ENCODE measurements at regions not wholly inside any gene's neighbourhood (a gene's known extent, or its start where the extent isn't known, plus 50 kb on each side); places are given as distances from the start of the nearest gene placed in this dataset.

DNA sequence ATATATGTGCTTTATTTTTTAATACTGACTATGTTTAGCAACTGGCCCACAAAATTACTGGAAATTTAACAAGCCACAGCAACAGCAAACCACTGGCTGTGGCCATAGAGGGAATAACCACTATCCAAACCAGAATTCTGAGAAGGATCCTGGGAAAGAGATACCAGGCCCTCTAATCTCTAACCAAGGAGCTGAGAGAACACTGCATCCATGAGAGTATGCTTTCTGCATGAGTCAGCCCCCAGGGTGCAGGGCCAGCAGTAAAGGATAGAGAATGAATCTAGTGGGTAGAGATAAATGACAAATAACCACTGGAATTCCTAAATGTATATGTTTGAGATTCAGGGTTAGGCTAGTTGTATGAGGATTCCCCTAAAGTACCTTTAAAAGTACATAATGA lies 221.8 kb downstream of the KIT start:
- POLR2A ChIA-PET, result no interaction called here
- H3K79me2 ChIP-seq (ENCODE audit: insufficient read depth), result no peaks in the 10 kb centered on the region
- H4K20me1 ChIP-seq (ENCODE audit: insufficient read depth), result no peaks in the 10 kb centered on the region
- DNase-seq, result no peak
- H3K27me3 ChIP-seq (ENCODE audit: insufficient read depth), result no peaks in the 10 kb centered on the region
- no peak overlapping the region for H3K9ac ChIP-seq
- CTCF ChIA-PET, result no interaction called here
- no peak overlapping the region for H3K4me2 ChIP-seq
- H3K9me2 ChIP-seq, result no peaks in the 10 kb centered on the region
- TF ChIP-seq RXRA (IDR thresholded peaks at IDR 0.05; ENCODE audit: borderline replicate concordance, low read depth) (no peak), EP300 (IDR thresholded peaks at IDR 0.05; ENCODE audit: borderline replicate concordance in 1 of 2, low read depth in 1 of 2, low read length in 1 of 2) (no peak)
- no peaks in the 10 kb centered on the region for H3K9me3 ChIP-seq
- H3F3A ChIP-seq (replicated peaks; ENCODE audit: insufficient read depth), result no peaks in the 10 kb centered on the region
- H3K36me3 ChIP-seq (replicated peaks in 1 of 2; ENCODE audit: control insufficient read depth in 1 of 2, insufficient read depth in 2 of 2, low read length in 1 of 2), result no peaks in the 10 kb centered on the region
- no peak overlapping the region for H2AFZ ChIP-seq (ENCODE audit: low read depth)
- no peak overlapping the region for H3K4me3 ChIP-seq (ENCODE audit: low read depth in 2 of 2, low read length in 1 of 2)
- H3K27ac ChIP-seq (ENCODE audit: low read depth in 2 of 2, low read length in 1 of 2), result no peak overlapping the region
- no peaks in the 10 kb centered on the region for H3K4me1 ChIP-seq (ENCODE audit: control insufficient read depth in 1 of 2, insufficient read depth in 2 of 2, low read depth in 1 of 2, low read length in 1 of 2)

DNA sequence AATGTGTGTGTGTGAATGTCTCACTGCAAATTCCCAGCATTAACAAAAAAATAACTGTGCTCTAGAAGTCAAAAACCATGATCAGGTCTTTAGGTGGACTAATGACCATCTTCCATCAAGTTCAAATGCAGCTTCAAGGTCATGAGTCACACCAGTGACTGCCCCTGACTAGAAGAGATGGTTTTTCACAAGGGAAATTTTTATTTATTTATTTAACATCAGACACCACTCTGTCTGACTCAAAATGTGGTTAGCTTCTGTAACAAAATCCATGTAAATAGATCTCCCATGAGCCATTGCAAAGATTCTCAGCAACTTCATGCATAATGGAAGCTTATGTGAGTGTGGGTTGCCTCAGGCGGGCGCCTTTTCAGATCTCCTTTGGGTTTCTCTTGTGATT lies 219.2 kb downstream of the KIT start:
- no peaks in the 10 kb centered on the region for H3K9me2 ChIP-seq
- no peaks in the 10 kb centered on the region for H3F3A ChIP-seq (replicated peaks; ENCODE audit: insufficient read depth)
- H4K20me1 ChIP-seq (ENCODE audit: insufficient read depth), result no peaks in the 10 kb centered on the region
- H3K4me1 ChIP-seq (ENCODE audit: control insufficient read depth in 1 of 2, insufficient read depth in 2 of 2, low read depth in 1 of 2, low read length in 1 of 2), result no peaks in the 10 kb centered on the region
- DNase-seq, result no peak
- WGBS (ENCODE audit: low lambda C conversion rate), result 62% methylated on average over 2 of the region's 2 CpGs
- ChIA-PET POLR2A (no interaction called here), CTCF (interaction anchor here (1.3 kb wide), 1 partner anchor 436 kb away, joined by 3 read pairs; no protein-coding TSS in a partner anchor)
- H3K27me3 ChIP-seq (ENCODE audit: insufficient read depth), result no peaks in the 10 kb centered on the region
- no peaks in the 10 kb centered on the region for H3K9me3 ChIP-seq
- H3K27ac ChIP-seq (ENCODE audit: low read depth in 2 of 2, low read length in 1 of 2), result no peak overlapping the region
- no peak overlapping the region for H3K9ac ChIP-seq
- no peaks in the 10 kb centered on the region for H3K36me3 ChIP-seq (replicated peaks in 1 of 2; ENCODE audit: control insufficient read depth in 1 of 2, insufficient read depth in 2 of 2, low read length in 1 of 2)
- no peaks in the 10 kb centered on the region for H3K79me2 ChIP-seq (ENCODE audit: insufficient read depth)
- no peak overlapping the region for H2AFZ ChIP-seq (ENCODE audit: low read depth)
- H3K4me2 ChIP-seq, result no peak overlapping the region
- TF ChIP-seq POLR2AphosphoS5 (IDR thresholded peaks at IDR 0.05; ENCODE audit: low read depth, low read length) (no peak), MXI1 (IDR thresholded peaks at IDR 0.05; ENCODE audit: low read depth, low read length) (no peak), FOSL2 (IDR thresholded peaks at IDR 0.05; ENCODE audit: borderline replicate concordance, low read depth) (no peak)
- TF ChIP-seq, protein P1, sequence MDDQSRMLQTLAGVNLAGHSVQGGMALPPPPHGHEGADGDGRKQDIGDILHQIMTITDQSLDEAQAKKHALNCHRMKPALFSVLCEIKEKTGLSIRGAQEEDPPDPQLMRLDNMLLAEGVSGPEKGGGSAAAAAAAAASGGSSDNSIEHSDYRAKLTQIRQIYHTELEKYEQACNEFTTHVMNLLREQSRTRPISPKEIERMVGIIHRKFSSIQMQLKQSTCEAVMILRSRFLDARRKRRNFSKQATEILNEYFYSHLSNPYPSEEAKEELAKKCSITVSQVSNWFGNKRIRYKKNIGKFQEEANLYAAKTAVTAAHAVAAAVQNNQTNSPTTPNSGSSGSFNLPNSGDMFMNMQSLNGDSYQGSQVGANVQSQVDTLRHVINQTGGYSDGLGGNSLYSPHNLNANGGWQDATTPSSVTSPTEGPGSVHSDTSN (IDR thresholded peaks at IDR 0.05), result no peak
- H3K4me3 ChIP-seq (ENCODE audit: low read depth in 2 of 2, low read length in 1 of 2), result no peak overlapping the region

GRCh38 chr4:54872261-54872660 lies 214.5 kb downstream of the KIT start:
- no peak overlapping the region for H2AFZ ChIP-seq (ENCODE audit: low read depth)
- TF ChIP-seq GATA2 (CRISPR knock-in tag; IDR thresholded peaks at IDR 0.05), result no peak
- TF ChIP-seq CHD2 (IDR thresholded peaks at IDR 0.05; ENCODE audit: low read length, partially characterized antibody), result no peak
- no peak for TF ChIP-seq POLR2AphosphoS5 (IDR thresholded peaks at IDR 0.05; ENCODE audit: low read depth, low read length)
- no peak for TF ChIP-seq GABPA (IDR thresholded peaks at IDR 0.05; ENCODE audit: low read depth)
- TF ChIP-seq, protein P2, sequence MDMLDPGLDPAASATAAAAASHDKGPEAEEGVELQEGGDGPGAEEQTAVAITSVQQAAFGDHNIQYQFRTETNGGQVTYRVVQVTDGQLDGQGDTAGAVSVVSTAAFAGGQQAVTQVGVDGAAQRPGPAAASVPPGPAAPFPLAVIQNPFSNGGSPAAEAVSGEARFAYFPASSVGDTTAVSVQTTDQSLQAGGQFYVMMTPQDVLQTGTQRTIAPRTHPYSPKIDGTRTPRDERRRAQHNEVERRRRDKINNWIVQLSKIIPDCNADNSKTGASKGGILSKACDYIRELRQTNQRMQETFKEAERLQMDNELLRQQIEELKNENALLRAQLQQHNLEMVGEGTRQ (IDR thresholded peaks at IDR 0.05; ENCODE audit: borderline replicate concordance, low read depth, low read length), result no peak
- TF ChIP-seq ELF1 (IDR thresholded peaks at IDR 0.05), result no peak
- no peak for TF ChIP-seq RFX5 (IDR thresholded peaks at IDR 0.05; ENCODE audit: low read length)
- no peak for TF ChIP-seq TEAD4 (IDR thresholded peaks at IDR 0.05; ENCODE audit: borderline replicate concordance, insufficient read depth)
- TF ChIP-seq, protein P3, sequence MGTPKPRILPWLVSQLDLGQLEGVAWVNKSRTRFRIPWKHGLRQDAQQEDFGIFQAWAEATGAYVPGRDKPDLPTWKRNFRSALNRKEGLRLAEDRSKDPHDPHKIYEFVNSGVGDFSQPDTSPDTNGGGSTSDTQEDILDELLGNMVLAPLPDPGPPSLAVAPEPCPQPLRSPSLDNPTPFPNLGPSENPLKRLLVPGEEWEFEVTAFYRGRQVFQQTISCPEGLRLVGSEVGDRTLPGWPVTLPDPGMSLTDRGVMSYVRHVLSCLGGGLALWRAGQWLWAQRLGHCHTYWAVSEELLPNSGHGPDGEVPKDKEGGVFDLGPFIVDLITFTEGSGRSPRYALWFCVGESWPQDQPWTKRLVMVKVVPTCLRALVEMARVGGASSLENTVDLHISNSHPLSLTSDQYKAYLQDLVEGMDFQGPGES (IDR thresholded peaks at IDR 0.05; ENCODE audit: low read depth, low read length), result no peak
- TF ChIP-seq EP300 (IDR thresholded peaks at IDR 0.05; ENCODE audit: borderline replicate concordance in 1 of 2, low read depth in 1 of 2, low read length in 1 of 2), result no peak
- TF ChIP-seq FOXJ3 (CRISPR knock-in tag; IDR thresholded peaks at IDR 0.05), result no peak
- TF ChIP-seq MEF2A (IDR thresholded peaks at IDR 0.05; ENCODE audit: borderline replicate concordance, low read depth), result no peak
- no peak for TF ChIP-seq USF1 (IDR thresholded peaks at IDR 0.05; ENCODE audit: borderline replicate concordance, low read depth)
- no peak for TF ChIP-seq CTCF (IDR thresholded peaks at IDR 0.05)

More at GRCh38 chr4:54872261-54872660, 214.5 kb downstream of the KIT start:
- Histone ChIP-seq H3K9me3 (no peaks in the 10 kb centered on the region), H3K9me2 (no peaks in the 10 kb centered on the region), H3K36me3 (replicated peaks in 1 of 2; ENCODE audit: control insufficient read depth in 1 of 2, insufficient read depth in 2 of 2, low read length in 1 of 2) (no peaks in the 10 kb centered on the region), H3F3A (replicated peaks; ENCODE audit: insufficient read depth) (no peaks in the 10 kb centered on the region), H3K27me3 (ENCODE audit: insufficient read depth) (no peaks in the 10 kb centered on the region), H3K79me2 (ENCODE audit: insufficient read depth) (no peaks in the 10 kb centered on the region), H3K4me3 (ENCODE audit: low read depth in 2 of 2, low read length in 1 of 2) (no peak overlapping the region), H3K4me2 (no peak overlapping the region), H3K27ac (ENCODE audit: low read depth in 2 of 2, low read length in 1 of 2) (no peak overlapping the region), H4K20me1 (ENCODE audit: insufficient read depth) (no peaks in the 10 kb centered on the region), H3K9ac (no peak overlapping the region), H3K4me1 (ENCODE audit: control insufficient read depth in 1 of 2, insufficient read depth in 2 of 2, low read depth in 1 of 2, low read length in 1 of 2) (no peaks in the 10 kb centered on the region)
- no peak for DNase-seq
- ChIA-PET POLR2A (no interaction called here), CTCF (no interaction called here)
- 30% methylated on average over 3 of the region's 3 CpGs for WGBS (ENCODE audit: low lambda C conversion rate)
